Kidney (tissue), 13 donors: ENCODE measurements at regions not wholly inside any gene's neighbourhood (a gene's known extent, or its start where the extent isn't known, plus 50 kb on each side); places are given as distances from the start of the nearest gene placed in this dataset.

Source experiments
- DNase-seq, 5 donors: peaks; one replicate each; pipeline ENCODE4 v3.0.0-alpha.2; 2013 to 2020
- FAIRE-seq: peaks from 2 replicates; lab custom pipeline; 2012; peaks lifted over from hg19 to GRCh38; lab: Jason Lieb, UNC
- H3K27ac ChIP-seq, 2 donors: one replicate each; pipeline ENCODE4 v1.7.0; 2013; ENCODE audit warnings: low read depth in 2 of 2, low read length in 2 of 2, inconsistent platforms in 1 of 2
- H3K27me3 ChIP-seq: one replicate; pipeline ENCODE4 v1.7.1; 2013; ENCODE audit warnings: low read length, inconsistent platforms; ENCODE audit not compliant: control insufficient read depth, insufficient read depth
- H3K36me3 ChIP-seq, 3 donors: one replicate each; pipeline versions ENCODE4 v1.7.0 to v1.7.1; 2013; ENCODE audit warnings: low read length in 3 of 3, control low read depth in 1 of 3, inconsistent platforms in 1 of 3; ENCODE audit not compliant: insufficient read depth in 3 of 3, control insufficient read depth in 2 of 3
- H3K4me1 ChIP-seq, 3 donors: one replicate each; pipeline versions ENCODE4 v1.7.0 to v1.7.1; 2013; ENCODE audit warnings: low read length in 3 of 3, inconsistent platforms in 1 of 3, low read depth in 1 of 3; ENCODE audit not compliant: control insufficient read depth in 2 of 3, insufficient read depth in 2 of 3
- H3K4me3 ChIP-seq, 3 donors: one replicate each; pipeline versions ENCODE4 v1.7.0 to v1.8.1; 2013; ENCODE audit warnings: low read length in 3 of 3, control low read depth in 1 of 3, inconsistent platforms in 1 of 3
- H3K9ac ChIP-seq, 3 donors: one replicate each; pipeline versions ENCODE4 v1.7.0 to v1.7.1; 2013; ENCODE audit warnings: low read length in 3 of 3, control low read depth in 1 of 3, inconsistent platforms in 1 of 3
- H3K9me3 ChIP-seq, 3 donors: one replicate each; pipeline versions ENCODE4 v1.7.0 to v1.7.1; 2013; ENCODE audit warnings: low read length in 3 of 3, control low read depth in 1 of 3, inconsistent platforms in 1 of 3; ENCODE audit not compliant: control insufficient read depth in 2 of 3, insufficient read depth in 1 of 3
- CTCF ChIP-seq: IDR thresholded peaks from 3 replicates; pipeline ENCODE4 v1.5.1; 2012; ENCODE audit warnings: mild to moderate bottlenecking, moderate library complexity, borderline replicate concordance; ENCODE audit not compliant: insufficient read depth; ENCODE audit errors: extremely low read depth
- intact Hi-C: fragments of 100-400 bp; cut with DNase I; formaldehyde crosslinking; loops from one replicate; pipeline ENCODE4 v1.11.1; 2022
- donor health status: control.
- donor health status: control.
- donor health status: control.
- donor health status: control.
- donor health status: control.
- donor health status: DM: yes; HTN: yes; CAD: no.
- donor health status: Normal renal cell carcinoma (clear cell type).

GRCh38 chr20:52864916-52865605 is 107.1 kb upstream of the TSHZ2 start:
- no peak for TF ChIP-seq CTCF
- peaks cover 0 to 4% (median 0%) of the 10 kb centered on the region in 3 donors for H3K9me3 ChIP-seq
- no peaks in the 10 kb centered on the region for H3K4me1 ChIP-seq
- H3K4me3 ChIP-seq: no peak overlapping the region
- no peak for FAIRE-seq
- no peaks in the 10 kb centered on the region for H3K27me3 ChIP-seq
- intact Hi-C loops: no loop called here
- H3K36me3 ChIP-seq: no peaks in the 10 kb centered on the region
- no peak for DNase-seq
- H3K9ac ChIP-seq: no peak overlapping the region
- no peak overlapping the region for H3K27ac ChIP-seq

- no peak overlapping the region for H3K27ac ChIP-seq
- TF ChIP-seq CTCF: no peak
- intact Hi-C loops: no loop called here
- H3K27me3 ChIP-seq: no peaks in the 10 kb centered on the region
- H3K9me3 ChIP-seq: peaks cover 0 to 4% (median 0%) of the 10 kb centered on the region in 3 donors
- no peak overlapping the region for H3K9ac ChIP-seq
- H3K4me1 ChIP-seq: no peaks in the 10 kb centered on the region
- no peak overlapping the region for H3K4me3 ChIP-seq
- no peak for FAIRE-seq
- DNase-seq: peak in 2 of 5 donors; percentile 19 to 74
- H3K36me3 ChIP-seq: no peaks in the 10 kb centered on the region
These were observed 112.8 kb upstream of the TSHZ2 start for GRCh38 chr20:52859156-52859876.

- DNase-seq: peak in 1 of 5 donors; percentile 32
- no peak for TF ChIP-seq CTCF
- Histone ChIP-seq H3K4me1 (peaks cover 0 to 2% (median 0%) of the 10 kb centered on the region in 3 donors), H3K27ac (no peak overlapping the region), H3K9ac (no peak overlapping the region), H3K4me3 (no peak overlapping the region), H3K36me3 (no peaks in the 10 kb centered on the region), H3K9me3 (no peaks in the 10 kb centered on the region), H3K27me3 (no peaks in the 10 kb centered on the region)
- FAIRE-seq: no peak
- intact Hi-C loops: no loop called here
These were observed 119.4 kb upstream of the TSHZ2 start for GRCh38 chr20:52852714-52853113.
